Breast epithelium (tissue), 4 donors: ENCODE measurements at regions not wholly inside any gene's neighbourhood (a gene's known extent, or its start where the extent isn't known, plus 50 kb on each side); places are given as distances from the start of the nearest gene placed in this dataset.

Experiments
- DNase-seq, 2 donors: peaks; one replicate each; pipeline ENCODE4 v3.0.0-alpha.2; 2019; ENCODE audit warnings: low spot score in 2 of 2
- H3K27ac ChIP-seq, 2 donors: fragments of 200-600 bp; sonication (generic) in 1 of 2; one replicate each; pipeline ENCODE4 v1.5.1; 2016 to 2019; ENCODE audit warnings: mild to moderate bottlenecking in 1 of 2
- H3K27me3 ChIP-seq, 2 donors: fragments of 200-600 bp; sonication (generic) in 1 of 2; one replicate each; pipeline versions ENCODE4 v1.5.1 to v1.6.0; 2017 to 2019; ENCODE audit warnings: control low read depth in 1 of 2, mild to moderate bottlenecking in 1 of 2
- H3K36me3 ChIP-seq: fragments of 200-600 bp; one replicate; pipeline ENCODE4 v1.5.1; 2019
- H3K4me1 ChIP-seq, 2 donors: fragments of 200-600 bp; sonication (generic); one replicate each; pipeline ENCODE4 v1.5.1; 2016 to 2019; ENCODE audit warnings: control low read depth in 1 of 2
- H3K4me3 ChIP-seq, 3 donors: fragments of 200-600 bp; sonication (generic); 1 replicate in 2 of 3; 2 replicates in 1 of 3; pipeline ENCODE4 v1.5.1; 2016 to 2019; ENCODE audit warnings: mild to moderate bottlenecking in 3 of 3, moderate library complexity in 2 of 3
- H3K9me3 ChIP-seq, 2 donors: fragments of 200-600 bp; sonication (generic) in 1 of 2; one replicate each; pipeline ENCODE4 v1.5.1; 2016 to 2019; ENCODE audit warnings: control low read depth in 1 of 2
- POLR2A ChIP-seq: fragments of 450-650 bp; IDR thresholded peaks from one replicate; pipeline ENCODE4 v1.6.1; 2016; ENCODE audit warnings: antibody characterized with exemption, mild to moderate bottlenecking, moderate library complexity
- POLR2AphosphoS5 ChIP-seq, 3 donors: sonication (generic); formaldehyde crosslinking; IDR thresholded peaks; one replicate each; pipeline ENCODE4 v1.6.1; 2017; ENCODE audit warnings: antibody characterized with exemption in 3 of 3
- intact Hi-C: fragments of 100-400 bp; cut with DNase I; formaldehyde crosslinking; loops from one replicate; pipeline ENCODE4 v1.15.1; 2023; ENCODE audit warnings: low total_unique reads
- TF ChIP-seq, protein P1 (sequence below), 3 donors: fragments of 450-650 bp; IDR thresholded peaks; one replicate each; pipeline ENCODE4 v1.5.1; 2016 to 2017; ENCODE audit warnings: antibody characterized with exemption in 3 of 3, mild to moderate bottlenecking in 3 of 3, moderate library complexity in 3 of 3

DNA sequence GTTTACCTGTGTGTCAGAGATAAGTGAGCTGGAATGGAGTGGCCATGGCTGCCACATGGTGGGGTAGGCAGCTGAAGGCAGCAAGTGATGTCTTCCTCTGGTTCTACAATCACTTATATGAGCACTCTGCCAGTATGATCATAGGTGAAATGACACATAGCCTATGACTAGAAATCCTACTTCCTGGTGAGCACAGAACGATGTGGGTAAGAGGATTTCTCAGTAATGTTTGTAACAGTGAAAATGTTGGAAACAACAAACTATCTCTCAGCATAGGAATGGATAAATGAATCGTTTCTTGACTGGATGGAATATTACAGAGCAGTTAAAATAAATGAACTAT lies 187.0 kb upstream of the S1PR3 start:
- Histone ChIP-seq H3K36me3 (no peaks in the 10 kb centered on the region), H3K27me3 (no peaks in the 10 kb centered on the region), H3K4me1 (no peaks in the 10 kb centered on the region), H3K9me3 (no peaks in the 10 kb centered on the region), H3K27ac (no peak overlapping the region), H3K4me3 (no peak overlapping the region)
- intact Hi-C loops, result no loop called here
- TF ChIP-seq, protein P1, sequence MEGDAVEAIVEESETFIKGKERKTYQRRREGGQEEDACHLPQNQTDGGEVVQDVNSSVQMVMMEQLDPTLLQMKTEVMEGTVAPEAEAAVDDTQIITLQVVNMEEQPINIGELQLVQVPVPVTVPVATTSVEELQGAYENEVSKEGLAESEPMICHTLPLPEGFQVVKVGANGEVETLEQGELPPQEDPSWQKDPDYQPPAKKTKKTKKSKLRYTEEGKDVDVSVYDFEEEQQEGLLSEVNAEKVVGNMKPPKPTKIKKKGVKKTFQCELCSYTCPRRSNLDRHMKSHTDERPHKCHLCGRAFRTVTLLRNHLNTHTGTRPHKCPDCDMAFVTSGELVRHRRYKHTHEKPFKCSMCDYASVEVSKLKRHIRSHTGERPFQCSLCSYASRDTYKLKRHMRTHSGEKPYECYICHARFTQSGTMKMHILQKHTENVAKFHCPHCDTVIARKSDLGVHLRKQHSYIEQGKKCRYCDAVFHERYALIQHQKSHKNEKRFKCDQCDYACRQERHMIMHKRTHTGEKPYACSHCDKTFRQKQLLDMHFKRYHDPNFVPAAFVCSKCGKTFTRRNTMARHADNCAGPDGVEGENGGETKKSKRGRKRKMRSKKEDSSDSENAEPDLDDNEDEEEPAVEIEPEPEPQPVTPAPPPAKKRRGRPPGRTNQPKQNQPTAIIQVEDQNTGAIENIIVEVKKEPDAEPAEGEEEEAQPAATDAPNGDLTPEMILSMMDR (IDR thresholded peaks at IDR 0.05), result no peak
- no peak for TF ChIP-seq POLR2A
- no peak for DNase-seq

DNA sequence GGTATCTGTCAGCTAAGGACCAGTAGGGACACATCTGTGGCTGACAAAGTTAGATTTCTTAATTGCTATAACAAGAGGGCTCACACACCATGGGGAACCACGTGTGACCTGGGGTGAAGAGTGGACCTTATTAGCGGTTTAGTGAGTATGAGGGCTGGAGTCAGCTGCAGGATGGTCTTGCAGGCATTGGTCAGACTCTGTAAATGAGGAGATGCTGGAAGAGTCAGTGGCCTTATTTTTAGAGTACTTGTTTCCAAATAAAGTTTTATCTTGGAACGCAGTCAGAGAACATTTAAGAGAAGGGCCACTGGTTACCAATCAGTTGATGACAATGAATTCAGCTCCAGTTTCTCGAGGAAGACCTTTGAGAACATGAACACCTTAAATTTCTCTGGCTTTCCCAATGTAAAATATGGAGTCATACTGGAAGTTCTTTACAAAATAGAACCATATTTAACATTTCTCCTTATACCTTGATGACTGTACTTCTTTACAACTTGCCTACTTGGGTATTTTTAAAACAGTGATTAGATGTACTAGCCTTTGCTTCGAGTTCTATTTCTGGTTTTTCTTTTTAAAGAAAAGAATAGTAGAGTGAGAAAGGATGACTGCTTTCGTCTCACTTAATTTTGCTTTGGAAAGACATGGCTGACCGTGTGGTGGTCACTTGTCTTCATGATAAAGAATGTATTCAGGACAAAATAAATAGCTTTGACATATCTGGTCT lies 185.9 kb upstream of the S1PR3 start:
- Histone ChIP-seq H3K27me3 (no peaks in the 10 kb centered on the region), H3K4me1 (no peaks in the 10 kb centered on the region), H3K27ac (no peak overlapping the region), H3K4me3 (no peak overlapping the region), H3K36me3 (no peaks in the 10 kb centered on the region), H3K9me3 (no peaks in the 10 kb centered on the region)
- DNase-seq, result no peak
- intact Hi-C loops, result no loop called here
- no peak for TF ChIP-seq POLR2A
- TF ChIP-seq, protein P1 (IDR thresholded peaks at IDR 0.05), result no peak
- TF ChIP-seq POLR2AphosphoS5 (IDR thresholded peaks at IDR 0.05), result no peak

DNA sequence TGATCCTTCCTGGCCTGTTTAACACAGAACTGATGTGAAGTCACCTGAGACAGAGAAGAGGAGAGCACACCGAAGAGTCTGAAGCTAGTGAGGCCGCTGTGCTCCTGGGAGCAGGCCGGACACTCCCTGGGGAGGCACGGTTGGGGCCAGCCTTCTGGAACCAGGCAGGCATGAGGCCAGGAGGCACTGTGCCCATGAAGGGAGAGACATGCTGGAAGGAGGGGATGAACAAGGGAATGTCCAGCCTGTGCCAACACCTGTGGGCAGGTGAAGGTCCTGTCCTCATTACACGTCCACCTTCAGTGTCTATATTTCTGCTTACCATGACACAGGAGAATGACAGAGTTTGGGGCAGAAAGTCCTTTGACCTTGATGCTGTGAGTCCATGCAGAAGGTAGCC lies 183.8 kb upstream of the S1PR3 start:
- Histone ChIP-seq H3K4me3 (no peak overlapping the region), H3K36me3 (no peaks in the 10 kb centered on the region), H3K4me1 (no peaks in the 10 kb centered on the region), H3K9me3 (no peaks in the 10 kb centered on the region), H3K27ac (no peak overlapping the region), H3K27me3 (no peaks in the 10 kb centered on the region)
- intact Hi-C loops, result no loop called here
- TF ChIP-seq, protein P1 (IDR thresholded peaks at IDR 0.05), result no peak
- TF ChIP-seq POLR2AphosphoS5 (IDR thresholded peaks at IDR 0.05) (no peak), POLR2A (no peak)
- DNase-seq, result no peak

DNA sequence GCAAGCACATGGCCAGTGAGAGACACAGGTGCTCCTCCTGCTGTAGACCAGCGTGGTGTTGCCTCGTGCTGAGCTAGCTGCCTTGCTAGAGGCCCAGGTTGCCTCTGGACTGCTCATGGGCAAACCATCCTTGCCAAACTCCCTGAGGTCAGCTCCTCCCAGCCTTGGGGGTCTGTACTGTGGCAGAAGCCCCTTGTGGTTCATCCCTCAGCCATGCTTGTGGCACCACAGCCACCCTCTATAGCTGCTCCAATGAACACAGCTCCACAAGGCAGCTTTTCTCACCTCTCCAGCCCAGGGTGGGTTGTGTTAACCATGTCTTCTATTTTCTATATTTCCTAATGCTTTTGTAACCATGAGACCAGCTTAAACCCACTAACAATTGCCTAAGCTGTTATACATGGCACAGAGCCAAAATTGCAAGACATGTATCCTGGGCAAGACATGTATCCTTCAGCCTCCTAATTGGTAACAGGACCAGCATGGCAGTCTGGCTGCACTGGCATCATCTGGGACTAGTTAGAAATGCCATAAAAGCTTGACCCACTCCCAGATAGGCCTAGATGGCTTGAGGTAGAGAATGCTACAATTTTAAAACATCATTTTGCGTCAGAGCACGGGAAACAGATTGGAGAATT lies 183.1 kb upstream of the S1PR3 start:
- TF ChIP-seq, protein P1 (IDR thresholded peaks at IDR 0.05), result no peak
- no peak for TF ChIP-seq POLR2AphosphoS5 (IDR thresholded peaks at IDR 0.05)
- no peaks in the 10 kb centered on the region for H3K36me3 ChIP-seq
- H3K9me3 ChIP-seq, result no peaks in the 10 kb centered on the region
- no peak overlapping the region for H3K4me3 ChIP-seq
- no peak overlapping the region for H3K27ac ChIP-seq
- H3K27me3 ChIP-seq, result no peaks in the 10 kb centered on the region
- no peaks in the 10 kb centered on the region for H3K4me1 ChIP-seq
- no peak for DNase-seq
- intact Hi-C loops, result no loop called here

DNA sequence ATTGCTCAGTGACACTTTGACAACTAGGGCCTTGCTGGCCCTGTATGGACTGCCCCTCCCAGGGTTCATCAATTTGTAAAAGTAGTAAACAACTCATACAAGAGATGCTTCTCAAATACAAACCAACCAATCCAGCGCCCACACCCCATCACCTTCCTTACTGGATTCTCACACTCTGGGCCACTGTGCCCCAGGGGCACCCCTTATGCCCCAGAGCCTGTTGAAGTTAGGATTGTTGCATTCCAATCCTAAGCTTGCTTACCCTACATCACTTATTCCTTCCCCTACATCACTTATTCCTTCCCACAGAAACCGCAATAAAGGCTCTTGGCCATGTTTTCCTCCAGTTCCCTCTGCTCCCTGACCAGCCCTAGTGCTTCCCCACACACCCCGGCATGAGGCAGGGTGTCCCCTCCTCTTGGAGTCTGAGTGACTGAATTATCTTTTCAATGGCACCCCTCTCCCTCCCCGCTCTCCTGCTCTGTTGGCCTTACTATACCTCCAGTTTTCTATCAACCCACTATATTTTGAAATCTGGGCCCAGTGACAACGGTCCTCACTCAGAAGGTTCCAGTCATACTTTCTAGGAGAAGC lies 182.4 kb upstream of the S1PR3 start:
- DNase-seq, result no peak
- Histone ChIP-seq H3K9me3 (no peaks in the 10 kb centered on the region), H3K36me3 (no peaks in the 10 kb centered on the region), H3K27ac (no peak overlapping the region), H3K4me1 (no peaks in the 10 kb centered on the region), H3K27me3 (no peaks in the 10 kb centered on the region), H3K4me3 (no peak overlapping the region)
- TF ChIP-seq POLR2AphosphoS5 (IDR thresholded peaks at IDR 0.05) (no peak), POLR2A (no peak)
- TF ChIP-seq, protein P1 (IDR thresholded peaks at IDR 0.05), result no peak
- intact Hi-C loops, result no loop called here
